K562 (cell line): ENCODE measurements at regions not wholly inside any gene's neighbourhood (a gene's known extent, or its start where the extent isn't known, plus 50 kb on each side); places are given as distances from the start of the nearest gene placed in this dataset.

Experiments used
- ATAC-seq: fragments of 200-7000 bp; cut with Tn5 transposase; 3 replicates; pipeline ENCODE4 v1.9.1; 2020; ENCODE audit warnings: moderate library complexity
- BruUV-seq: library from RNA; stranded (reverse); fragments of 400-500 nt; replicated peaks from 2 replicates; lab custom pipeline; 2021; lab: Mats Ljungman, UMichigan
- CTCF ChIA-PET: fragments of 300-600 bp; formaldehyde crosslinking; extraction: SDS; loops from one replicate; lab custom pipeline; 2021; ENCODE audit warnings: low intra/inter-chr PET ratio; lab: Yijun Ruan, JAX
- POLR2A ChIA-PET: fragments of 300-600, 350-650 bp; sonication (Branson Sonifier 250); formaldehyde crosslinking; extraction: SDS; loops from one replicate; lab custom pipeline; 2021; ENCODE audit warnings: antibody characterized with exemption, inconsistent platforms; lab: Yijun Ruan, JAX
- DNase-seq, 4 experiments: peaks; one replicate each; pipeline versions ENCODE4 v3.0.0 to v3.0.0-alpha.2; 2011 to 2018; ENCODE audit warnings: low spot score in 3 of 4, mixed read lengths in 3 of 4; ENCODE audit errors: extremely low read depth in 1 of 4
- FAIRE-seq: peaks from 2 replicates; lab custom pipeline; 2011; peaks lifted over from hg19 to GRCh38; lab: Jason Lieb, UNC
- H2AFZ ChIP-seq: 2 replicates; pipeline ENCODE4 v1.6.0; 2011; ENCODE audit warnings: low read depth, low read length, control low read depth, inconsistent platforms
- H3K27ac ChIP-seq: fragments of 200-600 bp; 3 replicates; pipeline ENCODE4 v1.8.0; 2011; ENCODE audit warnings: low read depth, mild to moderate bottlenecking, control low read depth, inconsistent platforms, low read length, moderate library complexity, mixed read lengths; ENCODE audit errors: extremely low read depth
- H3K27me3 ChIP-seq, 2 experiments: fragments of 300-600 bp in 1 of 2; 2 replicates in 1 of 2; 3 replicates in 1 of 2; pipeline versions ENCODE4 v1.6.0 to v1.8.0; 2011; ENCODE audit warnings: inconsistent platforms in 2 of 2, low read length in 2 of 2, mild to moderate bottlenecking in 1 of 2, mixed read lengths in 1 of 2, moderate library complexity in 1 of 2; ENCODE audit not compliant: control insufficient read depth in 2 of 2, insufficient read depth in 2 of 2
- H3K36me3 ChIP-seq: fragments of 300-600 bp; 3 replicates; pipeline ENCODE4 v1.8.0; 2011; ENCODE audit warnings: mild to moderate bottlenecking, low read length, inconsistent platforms; ENCODE audit not compliant: control insufficient read depth, insufficient read depth
- H3K4me1 ChIP-seq, 2 experiments: fragments of 200-600 bp in 1 of 2; replicated peaks in 1 of 2; 2 replicates in 1 of 2; 3 replicates in 1 of 2; pipeline versions ENCODE4 v1.5.1 to v1.8.0; 2011; ENCODE audit warnings: inconsistent platforms in 2 of 2, low read length in 2 of 2, mild to moderate bottlenecking in 1 of 2, mixed read lengths in 1 of 2, moderate library complexity in 1 of 2; ENCODE audit not compliant: control insufficient read depth in 2 of 2, insufficient read depth in 2 of 2
- H3K4me2 ChIP-seq: 2 replicates; pipeline ENCODE4 v1.6.1; 2011; ENCODE audit warnings: low read length, control low read depth, inconsistent platforms, mixed read lengths; ENCODE audit not compliant: insufficient read depth
- H3K4me3 ChIP-seq: fragments of 200-600 bp; sonication (generic), shearing (Covaris generic); 2 replicates; pipeline ENCODE4 v1.5.1; 2016; ENCODE audit warnings: control low read depth, inconsistent platforms
- H3K79me2 ChIP-seq: fragments of 200-600 bp; 3 replicates; pipeline ENCODE4 v1.8.0; 2011; ENCODE audit warnings: low read length, inconsistent platforms; ENCODE audit not compliant: control insufficient read depth, insufficient read depth
- H3K9ac ChIP-seq, 2 experiments: 2 replicates each; pipeline versions ENCODE4 v1.6.0 to v1.6.1; 2011; ENCODE audit warnings: low read depth in 2 of 2, low read length in 2 of 2, control low read depth in 1 of 2, inconsistent platforms in 1 of 2, mild to moderate bottlenecking in 1 of 2, mixed read lengths in 1 of 2; ENCODE audit not compliant: insufficient read depth in 1 of 2
- H3K9me1 ChIP-seq: one replicate; pipeline ENCODE4 v1.6.0; 2011; ENCODE audit warnings: inconsistent platforms, mild to moderate bottlenecking, low read length, moderate library complexity; ENCODE audit not compliant: control insufficient read depth, insufficient read depth
- H3K9me3 ChIP-seq: replicated peaks from 2 replicates; pipeline ENCODE4 v1.5.1; 2011; ENCODE audit warnings: low read depth, low read length, inconsistent platforms; ENCODE audit not compliant: control insufficient read depth, insufficient read depth
- H4K20me1 ChIP-seq: replicated peaks from 2 replicates; pipeline ENCODE4 v1.6.1; 2011; ENCODE audit warnings: low read length, inconsistent platforms, mixed read lengths; ENCODE audit not compliant: control insufficient read depth, insufficient read depth
- ARID3B ChIP-seq: fragments of 250-450 bp; sonication (Bioruptor Pico); IDR thresholded peaks from 2 replicates; pipeline ENCODE4 v1.4.0; 2020; ENCODE audit warnings: borderline replicate concordance
- CEBPG ChIP-seq, 3 experiments: fragments of 200-800 bp in 1 of 3; sonication (Bioruptor generic) in 1 of 3; sonication (generic) in 1 of 3; formaldehyde crosslinking in 1 of 3; IDR thresholded peaks in 2 of 3; conservative IDR thresholded peaks in 1 of 3; 2 replicates each; pipeline versions ENCODE4 v1.6.1 to v1.8.0; 2016 to 2022; ENCODE audit warnings: missing compliant biosample characterization in 2 of 3, missing genetic modification characterization in 2 of 3, mild to moderate bottlenecking in 1 of 3, missing genetic modification reagents in 1 of 3
- E2F6 ChIP-seq, 2 experiments: IDR thresholded peaks; 2 replicates each; pipeline ENCODE4 v1.6.1; 2011; ENCODE audit warnings: borderline replicate concordance in 1 of 2, control low read depth in 1 of 2, low read depth in 1 of 2, low read length in 1 of 2, mild to moderate bottlenecking in 1 of 2, mixed read lengths in 1 of 2, moderate library complexity in 1 of 2; ENCODE audit not compliant: insufficient read depth in 1 of 2, insufficient read length in 1 of 2, poor library complexity in 1 of 2, severe bottlenecking in 1 of 2; ENCODE audit errors: extremely low read depth in 1 of 2
- ELF4 ChIP-seq: fragments of 450-650 bp; formaldehyde crosslinking; IDR thresholded peaks from 2 replicates; pipeline ENCODE4 v1.4.0; 2022; ENCODE audit warnings: missing genetic modification characterization
- HNRNPLL ChIP-seq: fragments of 200-400 bp; formaldehyde crosslinking; IDR thresholded peaks from 2 replicates; pipeline ENCODE4 v1.6.1; 2017; ENCODE audit warnings: low read length, low read depth, mild to moderate bottlenecking; ENCODE audit not compliant: poor library complexity, severe bottlenecking
- KLF6 ChIP-seq: fragments of 250-450 bp; sonication (Bioruptor Pico); IDR thresholded peaks from 2 replicates; pipeline ENCODE4 v1.4.0; 2020; ENCODE audit warnings: mild to moderate bottlenecking, moderate library complexity, borderline replicate concordance
- RBM22 ChIP-seq: fragments of 200-400 bp; formaldehyde crosslinking; IDR thresholded peaks from 2 replicates; pipeline ENCODE4 v1.6.1; 2018; ENCODE audit warnings: low read length, low read depth; ENCODE audit not compliant: poor library complexity, severe bottlenecking
- SLC30A9 ChIP-seq: fragments of 250-450 bp; sonication (Bioruptor Pico); IDR thresholded peaks from 2 replicates; pipeline ENCODE4 v1.8.0; 2022; ENCODE audit warnings: mild to moderate bottlenecking, moderate library complexity
- ZBTB1 ChIP-seq: sonication (generic); formaldehyde crosslinking; IDR thresholded peaks from 2 replicates; pipeline ENCODE4 v1.8.1; 2023; ENCODE audit warnings: missing genetic modification reagents, low read depth, mild to moderate bottlenecking, borderline replicate concordance
- ZFP36 ChIP-seq: fragments of 150-350 bp; IDR thresholded peaks from 2 replicates; pipeline ENCODE4 v1.6.1; 2018; ENCODE audit warnings: low read length, low read depth; ENCODE audit not compliant: partially characterized antibody
- ZNF12 ChIP-seq: sonication (generic); formaldehyde crosslinking; IDR thresholded peaks from 2 replicates; pipeline ENCODE4 v1.4.0; 2020; ENCODE audit warnings: mild to moderate bottlenecking, missing genetic modification reagents
- ZNF174 ChIP-seq: fragments of 250-450 bp; sonication (Bioruptor Pico); IDR thresholded peaks from 2 replicates; pipeline ENCODE4 v1.4.0; 2020; ENCODE audit warnings: mild to moderate bottlenecking
- ZNF766 ChIP-seq: fragments of 200-800 bp; sonication (Bioruptor generic); conservative IDR thresholded peaks from 2 replicates; pipeline ENCODE4 v1.6.1; 2016; ENCODE audit warnings: missing genetic modification characterization, missing compliant biosample characterization
- WGBS: fragments of 100-300 bp; shearing (Covaris generic); methylation state at CpG from one replicate; pipeline ENCODE4 v1.1.6; 2016; ENCODE audit warnings: low coverage, mixed read lengths; ENCODE audit not compliant: insufficient coverage; ENCODE audit errors: missing lambda C conversion rate; 5-methylcytosine and 5-hydroxymethylcytosine counted together
- in situ Hi-C: fragments of 300-500 bp; cut with MboI; formaldehyde crosslinking; loops from 4 replicates; pipeline ENCODE4 v1.15.0; 2018; ENCODE audit warnings: inconsistent platforms, mixed read lengths
- intact Hi-C: fragments of 100-400 bp; cut with micrococcal nuclease; formaldehyde crosslinking; loops from 2 replicates; pipeline ENCODE4 v1.14.2; 2022
- TF ChIP-seq, protein P1 (sequence below), 2 experiments: fragments of 450-650 bp in 1 of 2; sonication (generic) in 1 of 2; formaldehyde crosslinking in 1 of 2; IDR thresholded peaks in 1 of 2; conservative IDR thresholded peaks in 1 of 2; 2 replicates each; pipeline versions ENCODE4 v1.6.1 to v1.8.1; 2016 to 2023; ENCODE audit warnings: mild to moderate bottlenecking in 2 of 2, moderate library complexity in 2 of 2, inconsistent platforms in 1 of 2, missing genetic modification reagents in 1 of 2

DNA sequence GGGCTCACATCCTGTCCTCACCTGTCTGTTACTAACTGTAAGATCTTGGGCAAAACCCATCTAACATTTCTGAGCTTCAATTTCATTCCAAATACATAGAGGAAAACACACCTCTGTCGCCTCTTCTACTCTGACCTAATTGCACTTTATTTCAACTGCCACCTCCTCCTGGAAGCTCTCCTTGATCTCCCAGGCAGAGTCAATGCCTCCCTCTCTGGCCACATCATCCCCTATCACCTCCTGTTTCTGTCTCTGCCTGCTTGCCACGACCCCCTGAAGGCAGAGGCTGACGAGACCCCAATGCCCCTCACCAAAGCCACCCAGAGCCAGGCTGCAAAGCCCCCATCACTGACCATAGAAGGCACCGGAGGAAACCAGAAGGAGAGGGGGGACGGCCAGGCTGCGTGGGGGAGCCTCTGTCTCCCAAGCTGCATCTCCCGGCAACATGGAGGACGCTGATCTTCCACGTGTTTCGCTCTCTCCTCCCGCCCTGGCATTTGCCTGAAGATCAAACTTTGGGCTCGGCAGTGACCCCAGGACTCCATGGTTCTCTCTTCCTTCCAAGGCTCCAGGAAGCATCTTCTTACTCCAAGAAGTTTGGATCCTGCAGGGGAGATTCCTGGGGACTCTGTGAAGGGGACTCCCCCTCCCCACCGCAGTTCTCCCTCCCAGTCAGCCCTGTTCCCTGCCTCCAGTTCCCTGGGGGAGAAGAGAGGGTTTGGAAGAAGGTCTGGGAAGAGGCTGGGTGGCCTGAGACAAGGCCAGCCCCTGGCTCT lies 50.1 kb upstream of the BCL11B start:
- in situ Hi-C loops, result no loop called here
- 2% methylated on average over 8 of the region's 13 CpGs for WGBS

More for the DNA sequence above, 50.1 kb upstream of the BCL11B start:
- Histone ChIP-seq H3K27ac (no peak overlapping the region), H4K20me1 (0 out of 2 replicates have a peak, but pooled peaks cover 3% of the 10 kb centered on the region), H3K4me2 (no peak overlapping the region), H3K9ac (no peak overlapping the region; a peak in 1 of 4 replicates), H3K9me3 (no peaks in the 10 kb centered on the region), H2AFZ (no peak overlapping the region), H3K79me2 (no peaks in the 10 kb centered on the region), H3K4me1 (peaks cover 0 to 12% of the 10 kb centered on the region in 2 experiments; a peak in 2 of 5 replicates), H3K36me3 (no peaks in the 10 kb centered on the region), H3K27me3 (peaks cover 0 to 13% of the 10 kb centered on the region in 2 experiments; a peak in 3 of 5 replicates), H3K9me1 (no peaks in the 10 kb centered on the region), H3K4me3 (no peak overlapping the region)
- no peak for FAIRE-seq
- TF ChIP-seq RBM22 (no peak), ZBTB1 (CRISPR knock-in tag) (no peak), ZFP36 (peak; percentile 87), ZNF174 (CRISPR knock-in tag) (no peak), E2F6 (IDR thresholded peaks at IDR 0.05; ENCODE audit: borderline replicate concordance in 1 of 2, extremely low read depth in 1 of 2, insufficient read depth in 1 of 2, insufficient read length in 1 of 2, low read depth in 1 of 2, low read length in 1 of 2, poor library complexity in 1 of 2, severe bottlenecking in 1 of 2) (peak in 1 of 2 experiments; percentile 63), ELF4 (CRISPR knock-in tag) (no peak), CEBPG (CRISPR knock-in tag; IDR thresholded peaks at IDR 0.05) (no peak), CEBPG (tag; conservative IDR thresholded peaks at IDR 0.05 in 1 of 2, IDR thresholded peaks at IDR 0.05 in 1 of 2) (no peak), ZNF766 (CRISPR knock-in tag) (no peak), HNRNPLL (no peak), KLF6 (no peak), SLC30A9 (CRISPR knock-in tag) (no peak), ARID3B (CRISPR knock-in tag) (no peak), ZNF12 (CRISPR knock-in tag) (no peak)
- TF ChIP-seq, protein P1, sequence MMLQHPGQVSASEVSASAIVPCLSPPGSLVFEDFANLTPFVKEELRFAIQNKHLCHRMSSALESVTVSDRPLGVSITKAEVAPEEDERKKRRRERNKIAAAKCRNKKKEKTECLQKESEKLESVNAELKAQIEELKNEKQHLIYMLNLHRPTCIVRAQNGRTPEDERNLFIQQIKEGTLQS (IDR thresholded peaks at IDR 0.05), result no peak
- TF ChIP-seq, protein P1 (CRISPR knock-in tag; conservative IDR thresholded peaks at IDR 0.05), result no peak
- intact Hi-C loops, result no loop called here
- no peak for DNase-seq
- ChIA-PET CTCF (no interaction called here), POLR2A (interaction anchor here (0.6 kb wide), 1 partner anchor 15 kb away, joined by 3 read pairs; no protein-coding TSS in a partner anchor)
- no peak for ATAC-seq
- no TSS peak for BruUV-seq
